ENCODE measurements at regions not wholly inside any gene's neighbourhood (a gene's known extent, or its start where the extent isn't known, plus 50 kb on each side); places are given as distances from the start of the nearest gene placed in this dataset.

- no peak for TF ChIP-seq TCF7L2 (IDR thresholded peaks at IDR 0.05; ENCODE audit: borderline replicate concordance, extremely low read depth, insufficient read depth, insufficient read length)
- TF ChIP-seq EZH2phosphoT487 (IDR thresholded peaks at IDR 0.05; ENCODE audit: borderline replicate concordance), result no peak
- peak; percentile 62 for TF ChIP-seq POLR2AphosphoS5 (IDR thresholded peaks at IDR 0.05; ENCODE audit: low read depth, low read length)
- TF ChIP-seq SP1 (IDR thresholded peaks at IDR 0.05; ENCODE audit: low read depth), result peak; percentile 95
These were observed 411.1 kb downstream of the ACTL7B start (continued) for GRCh38 chr9:108444400-108445358.

- no peak overlapping the region for H3K27ac ChIP-seq (ENCODE audit: low read depth, low read length)
- no peaks in the 10 kb centered on the region for H3K9me2 ChIP-seq (ENCODE audit: insufficient read depth)
- intact Hi-C loops (cut with micrococcal nuclease), result loop anchor here (10.0 kb wide), 1 partner anchor 959 kb away; the partner anchor contains the start of gene KLF4
- ChIA-PET POLR2A (no interaction called here), CTCF (interaction anchor here (1.2 kb wide), 1 partner anchor 10 kb away, joined by 3 read pairs; no protein-coding TSS in a partner anchor), RAD21 (ENCODE audit: low non-redundant PET in 1 of 2, low total read pairs in 2 of 2, uncharacterized antibody in 2 of 2, unreplicated experiment in 2 of 2) (no interaction called here)
- no peaks in the 10 kb centered on the region for H3K79me2 ChIP-seq (ENCODE audit: insufficient read depth, low read length)
- ATAC-seq, result no peak; the same call in 1 of the 2 replicates
- no peaks in the 10 kb centered on the region for H3K36me3 ChIP-seq (ENCODE audit: control insufficient read depth in 1 of 2, insufficient read depth in 2 of 2, low read length in 2 of 2)
- H3K4me2 ChIP-seq (ENCODE audit: low read length), result peak overlapping the region; percentile 66
- peak overlapping the region; percentile 5 for H3K9ac ChIP-seq (ENCODE audit: low read length)
- no peaks in the 10 kb centered on the region for H3K9me3 ChIP-seq (ENCODE audit: control insufficient read depth in 1 of 2, insufficient read depth in 1 of 2, low read depth in 1 of 2, low read length in 2 of 2)
- peak; percentile 74 for TF ChIP-seq JUND (IDR thresholded peaks at IDR 0.05)
- TF ChIP-seq, protein P1, sequence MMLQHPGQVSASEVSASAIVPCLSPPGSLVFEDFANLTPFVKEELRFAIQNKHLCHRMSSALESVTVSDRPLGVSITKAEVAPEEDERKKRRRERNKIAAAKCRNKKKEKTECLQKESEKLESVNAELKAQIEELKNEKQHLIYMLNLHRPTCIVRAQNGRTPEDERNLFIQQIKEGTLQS (IDR thresholded peaks at IDR 0.05), result peak; percentile 24; the same call in 1 of the 2 replicates
- 0 out of 2 replicates have a peak, but pooled peaks have one; percentile 12 for TF ChIP-seq CBX3 (IDR thresholded peaks at IDR 0.05; ENCODE audit: low read depth)
- TF ChIP-seq SP1 (IDR thresholded peaks at IDR 0.05; ENCODE audit: low read depth), result no peak
- peak; percentile 86 for TF ChIP-seq FOSL1 (IDR thresholded peaks at IDR 0.05; ENCODE audit: low read depth)
- TF ChIP-seq, protein P2, sequence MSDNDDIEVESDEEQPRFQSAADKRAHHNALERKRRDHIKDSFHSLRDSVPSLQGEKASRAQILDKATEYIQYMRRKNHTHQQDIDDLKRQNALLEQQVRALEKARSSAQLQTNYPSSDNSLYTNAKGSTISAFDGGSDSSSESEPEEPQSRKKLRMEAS (IDR thresholded peaks at IDR 0.05), result 0 out of 2 replicates have a peak, but pooled peaks have one; percentile 8
- TF ChIP-seq CTCF (IDR thresholded peaks at IDR 0.05 in 2 of 3, conservative IDR thresholded peaks at IDR 0.05 in 1 of 3; ENCODE audit: borderline replicate concordance in 1 of 3, insufficient read depth in 1 of 3, low read depth in 2 of 3, low read length in 2 of 3), result no peak
- 0 out of 2 replicates have a peak, but pooled peaks have one; percentile 13 for TF ChIP-seq RAD21 (IDR thresholded peaks at IDR 0.05; ENCODE audit: low read depth)
- H3K4me1 ChIP-seq (ENCODE audit: control insufficient read depth in 1 of 2, insufficient read depth in 2 of 2, low read length in 2 of 2), result peaks cover 29 to 36% of the 10 kb centered on the region in 2 experiments
- no peak for DNase-seq (ENCODE audit: low read depth, low spot score)
- H3K4me3 ChIP-seq (replicated peaks in 1 of 2; ENCODE audit: low read depth in 1 of 2, low read length in 2 of 2), result peak overlapping the region in 1 of 2 experiments; percentile 28; a peak in 2 of 4 replicates
- H3K27me3 ChIP-seq (ENCODE audit: insufficient read depth, low read length), result no peaks in the 10 kb centered on the region
- no peaks in the 10 kb centered on the region for H4K20me1 ChIP-seq (ENCODE audit: insufficient read depth)
- no TSS peak for BruUV-seq (replicated peaks)
- peak overlapping the region; percentile 58 for H2AFZ ChIP-seq (ENCODE audit: low read depth, low read length, poor library complexity, severe bottlenecking)
These were observed 412.0 kb downstream of the ACTL7B start for GRCh38 chr9:108443741-108444140.

Data from HCT116 (cell line).